Vagina (tissue), 2 donors: ENCODE measurements at regions not wholly inside any gene's neighbourhood (a gene's known extent, or its start where the extent isn't known, plus 50 kb on each side); places are given as distances from the start of the nearest gene placed in this dataset.

Source experiments
- DNase-seq, 2 donors: peaks; one replicate each; pipeline ENCODE4 v3.0.0-alpha.2; 2017; ENCODE audit errors: extremely low spot score in 2 of 2
- H3K27ac ChIP-seq: fragments of 200-600 bp; sonication (generic); one replicate; pipeline ENCODE4 v1.5.1; 2019
- H3K27me3 ChIP-seq: fragments of 200-600 bp; sonication (generic); one replicate; pipeline ENCODE4 v1.5.1; 2019
- H3K36me3 ChIP-seq, 2 donors: fragments of 200-600 bp; sonication (generic); one replicate each; pipeline ENCODE4 v1.5.1; 2017 to 2019
- H3K4me1 ChIP-seq: fragments of 200-600 bp; sonication (generic); one replicate; pipeline ENCODE4 v1.5.1; 2019
- H3K4me3 ChIP-seq, 2 donors: fragments of 200-600 bp; sonication (generic); 1 replicate in 1 of 2; 2 replicates in 1 of 2; pipeline ENCODE4 v1.5.1; 2016 to 2019
- H3K9me3 ChIP-seq: fragments of 200-600 bp; sonication (generic); one replicate; pipeline ENCODE4 v1.5.1; 2019
- POLR2A ChIP-seq, 2 donors: fragments of 450-650 bp; IDR thresholded peaks; one replicate each; pipeline ENCODE4 v1.6.1; 2017; ENCODE audit warnings: antibody characterized with exemption in 2 of 2, mild to moderate bottlenecking in 2 of 2, moderate library complexity in 2 of 2
- POLR2AphosphoS5 ChIP-seq, 2 donors: sonication (generic); formaldehyde crosslinking; IDR thresholded peaks; one replicate each; pipeline ENCODE4 v1.9.0; 2017; ENCODE audit warnings: antibody characterized with exemption in 2 of 2, mild to moderate bottlenecking in 2 of 2, low read depth in 1 of 2; ENCODE audit not compliant: insufficient read depth in 1 of 2
- intact Hi-C: fragments of 100-400 bp; cut with DNase I; formaldehyde crosslinking; loops from one replicate; pipeline ENCODE4 v1.15.1; 2023
- TF ChIP-seq, protein P1 (sequence below), 3 experiments: fragments of 450-650 bp in 2 of 3; fragments of 200-600 bp in 1 of 3; sonication (generic) in 1 of 3; IDR thresholded peaks; one replicate each; pipeline ENCODE4 v1.5.1; 2017 to 2019; ENCODE audit warnings: antibody characterized with exemption in 3 of 3, mild to moderate bottlenecking in 2 of 3, moderate library complexity in 2 of 3

DNA sequence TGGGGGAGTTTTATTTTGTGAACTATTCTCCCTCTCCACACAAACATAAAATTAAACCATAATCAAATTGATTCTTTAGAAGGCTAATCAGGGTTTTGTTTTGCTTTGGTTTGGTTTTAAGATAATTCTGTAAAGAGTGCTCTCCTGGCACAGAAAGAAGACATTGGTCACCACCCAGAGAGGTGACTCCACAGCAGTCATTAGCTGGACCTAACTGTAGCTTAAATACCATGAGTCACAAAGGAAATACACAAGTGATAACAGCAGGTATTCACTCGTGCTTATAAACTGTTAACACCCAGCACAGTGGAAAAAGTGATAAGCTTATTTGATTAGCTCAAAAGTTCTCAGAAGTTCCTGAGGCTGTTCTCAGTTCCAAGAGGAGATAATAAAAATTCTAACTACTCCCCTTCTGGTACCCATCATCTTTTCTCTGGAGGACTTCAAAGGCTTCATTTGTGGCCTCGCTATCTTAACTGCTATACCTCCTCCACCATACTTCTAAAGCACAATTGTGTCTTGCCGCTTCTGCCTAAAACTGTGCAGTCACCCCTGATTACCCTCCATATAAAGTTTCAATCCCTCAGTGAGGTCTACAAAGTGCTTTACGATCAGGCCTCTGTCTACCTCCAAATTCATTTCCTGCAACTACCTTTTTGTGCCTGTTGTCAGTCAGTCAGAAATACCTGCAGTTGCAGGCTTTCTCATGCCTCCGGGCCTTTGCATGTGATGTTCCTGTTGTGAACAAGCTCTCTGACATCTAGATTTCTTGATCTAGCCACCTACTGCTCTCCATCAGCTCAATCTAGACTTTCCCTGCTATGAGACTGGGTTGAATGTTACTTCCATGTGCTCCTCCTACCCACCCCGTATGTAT, 201.1 kb downstream of the SAMD5 start:
- H3K27me3 ChIP-seq = no peaks in the 10 kb centered on the region
- intact Hi-C loops = no loop called here
- DNase-seq = no peak
- no peaks in the 10 kb centered on the region for H3K4me1 ChIP-seq
- TF ChIP-seq, protein P1, sequence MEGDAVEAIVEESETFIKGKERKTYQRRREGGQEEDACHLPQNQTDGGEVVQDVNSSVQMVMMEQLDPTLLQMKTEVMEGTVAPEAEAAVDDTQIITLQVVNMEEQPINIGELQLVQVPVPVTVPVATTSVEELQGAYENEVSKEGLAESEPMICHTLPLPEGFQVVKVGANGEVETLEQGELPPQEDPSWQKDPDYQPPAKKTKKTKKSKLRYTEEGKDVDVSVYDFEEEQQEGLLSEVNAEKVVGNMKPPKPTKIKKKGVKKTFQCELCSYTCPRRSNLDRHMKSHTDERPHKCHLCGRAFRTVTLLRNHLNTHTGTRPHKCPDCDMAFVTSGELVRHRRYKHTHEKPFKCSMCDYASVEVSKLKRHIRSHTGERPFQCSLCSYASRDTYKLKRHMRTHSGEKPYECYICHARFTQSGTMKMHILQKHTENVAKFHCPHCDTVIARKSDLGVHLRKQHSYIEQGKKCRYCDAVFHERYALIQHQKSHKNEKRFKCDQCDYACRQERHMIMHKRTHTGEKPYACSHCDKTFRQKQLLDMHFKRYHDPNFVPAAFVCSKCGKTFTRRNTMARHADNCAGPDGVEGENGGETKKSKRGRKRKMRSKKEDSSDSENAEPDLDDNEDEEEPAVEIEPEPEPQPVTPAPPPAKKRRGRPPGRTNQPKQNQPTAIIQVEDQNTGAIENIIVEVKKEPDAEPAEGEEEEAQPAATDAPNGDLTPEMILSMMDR (IDR thresholded peaks at IDR 0.05) = no peak
- TF ChIP-seq POLR2AphosphoS5 (IDR thresholded peaks at IDR 0.05; ENCODE audit: insufficient read depth in 1 of 2, low read depth in 1 of 2) = no peak
- no peak for TF ChIP-seq POLR2A (IDR thresholded peaks at IDR 0.05)
- H3K27ac ChIP-seq = no peak overlapping the region
- H3K9me3 ChIP-seq = no peaks in the 10 kb centered on the region
- no peaks in the 10 kb centered on the region for H3K36me3 ChIP-seq
- H3K4me3 ChIP-seq = no peak overlapping the region

DNA sequence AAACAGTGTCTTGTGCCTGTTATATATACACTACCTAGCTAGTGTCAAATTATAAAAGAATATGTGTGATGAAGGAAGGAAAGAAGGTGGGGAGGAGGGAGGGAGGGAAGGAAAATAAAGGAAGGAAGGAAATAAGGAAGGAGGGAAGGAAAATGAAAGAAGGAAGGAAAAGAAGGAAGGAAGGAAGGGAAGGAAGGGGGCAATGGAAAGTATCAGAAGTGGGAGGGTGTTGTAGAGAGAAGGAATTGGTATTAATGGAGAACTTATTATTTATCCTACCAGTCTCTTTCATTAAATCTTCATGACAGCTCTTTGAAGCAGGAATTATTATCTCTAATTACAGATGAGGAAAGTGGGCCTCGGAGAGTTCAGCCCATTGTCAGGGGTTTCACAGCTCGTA, 202.4 kb downstream of the SAMD5 start:
- TF ChIP-seq POLR2A (IDR thresholded peaks at IDR 0.05) (no peak), POLR2AphosphoS5 (IDR thresholded peaks at IDR 0.05; ENCODE audit: insufficient read depth in 1 of 2, low read depth in 1 of 2) (no peak)
- TF ChIP-seq, protein P1 (IDR thresholded peaks at IDR 0.05) = no peak
- no peaks in the 10 kb centered on the region for H3K36me3 ChIP-seq
- H3K4me3 ChIP-seq = no peak overlapping the region
- intact Hi-C loops = no loop called here
- no peak for DNase-seq
- H3K4me1 ChIP-seq = no peaks in the 10 kb centered on the region
- no peaks in the 10 kb centered on the region for H3K9me3 ChIP-seq
- no peak overlapping the region for H3K27ac ChIP-seq
- H3K27me3 ChIP-seq = no peaks in the 10 kb centered on the region

DNA sequence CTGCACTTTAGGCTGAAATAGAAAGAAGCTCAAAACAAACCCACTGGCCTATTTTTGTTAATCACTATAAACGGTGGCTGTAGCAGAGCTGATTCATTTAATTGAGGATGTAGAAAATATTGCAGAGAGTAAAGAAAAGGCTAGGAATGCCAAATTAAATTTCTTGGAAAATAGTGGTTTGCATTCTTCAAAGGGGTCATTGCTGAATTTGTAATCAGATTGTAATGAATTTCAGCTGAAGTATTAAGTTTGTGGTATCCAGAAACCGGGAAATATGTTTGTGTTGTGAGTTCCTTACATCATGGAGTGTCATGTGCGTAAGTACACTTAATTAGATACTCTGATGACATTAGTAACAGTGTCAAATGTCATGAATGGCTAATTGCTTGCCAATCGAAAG, 203.0 kb downstream of the SAMD5 start:
- Histone ChIP-seq H3K4me1 (no peaks in the 10 kb centered on the region), H3K4me3 (no peak overlapping the region), H3K36me3 (no peaks in the 10 kb centered on the region), H3K27me3 (no peaks in the 10 kb centered on the region), H3K27ac (no peak overlapping the region), H3K9me3 (no peaks in the 10 kb centered on the region)
- intact Hi-C loops = no loop called here
- no peak for DNase-seq
- TF ChIP-seq, protein P1 (IDR thresholded peaks at IDR 0.05) = no peak
- no peak for TF ChIP-seq POLR2AphosphoS5 (IDR thresholded peaks at IDR 0.05; ENCODE audit: insufficient read depth in 1 of 2, low read depth in 1 of 2)
- no peak for TF ChIP-seq POLR2A (IDR thresholded peaks at IDR 0.05)

DNA sequence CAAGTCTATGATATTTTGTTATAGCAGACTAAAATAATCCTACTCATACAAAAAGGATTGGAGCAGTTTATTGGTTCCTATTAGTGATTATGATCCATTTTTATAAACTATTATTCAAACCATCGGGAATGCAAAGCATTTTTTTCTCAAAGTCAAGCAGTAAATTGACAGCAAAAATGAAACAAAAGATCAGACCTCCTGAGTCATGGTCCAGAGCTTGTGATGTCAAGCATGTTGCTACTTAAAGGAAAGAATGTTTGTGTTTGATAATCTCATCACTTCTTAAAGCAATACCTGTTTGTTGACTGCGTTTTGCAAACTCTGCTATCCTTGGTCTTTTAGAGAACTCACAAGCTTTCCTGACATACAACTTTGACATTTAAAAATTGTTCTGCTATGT, 204.4 kb downstream of the SAMD5 start:
- Histone ChIP-seq H3K27ac (no peak overlapping the region), H3K27me3 (no peaks in the 10 kb centered on the region), H3K36me3 (no peaks in the 10 kb centered on the region), H3K9me3 (no peaks in the 10 kb centered on the region), H3K4me1 (no peaks in the 10 kb centered on the region), H3K4me3 (no peak overlapping the region)
- DNase-seq = no peak
- TF ChIP-seq, protein P1 (IDR thresholded peaks at IDR 0.05) = no peak
- TF ChIP-seq POLR2A (IDR thresholded peaks at IDR 0.05) (no peak), POLR2AphosphoS5 (IDR thresholded peaks at IDR 0.05; ENCODE audit: insufficient read depth in 1 of 2, low read depth in 1 of 2) (no peak)
- intact Hi-C loops = no loop called here

DNA sequence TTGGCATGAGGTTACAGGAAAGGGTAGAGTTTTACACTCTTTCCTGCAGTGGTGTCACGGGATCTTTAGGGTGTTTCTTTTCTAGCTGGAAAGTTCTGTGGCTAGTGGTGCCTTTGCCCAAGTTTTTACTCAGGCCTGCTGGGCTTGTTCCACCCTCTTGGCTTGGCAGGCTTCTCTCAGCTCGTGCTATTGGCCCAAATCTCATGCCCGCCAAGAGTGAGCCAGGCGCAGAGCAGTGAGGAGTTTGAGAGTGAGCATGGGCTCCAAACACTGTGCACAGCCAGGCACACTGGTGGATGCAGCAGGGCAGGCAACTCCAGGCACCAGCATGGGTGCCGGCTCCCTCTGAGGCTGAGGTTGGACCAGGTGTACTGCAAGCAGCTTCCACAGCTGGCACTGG, 206.5 kb downstream of the SAMD5 start:
- H3K4me1 ChIP-seq = no peaks in the 10 kb centered on the region
- H3K36me3 ChIP-seq = no peaks in the 10 kb centered on the region
- no peak for DNase-seq
- no peak overlapping the region for H3K27ac ChIP-seq
- H3K27me3 ChIP-seq = no peaks in the 10 kb centered on the region
- intact Hi-C loops = no loop called here
- H3K9me3 ChIP-seq = no peaks in the 10 kb centered on the region
- TF ChIP-seq, protein P1 (IDR thresholded peaks at IDR 0.05) = no peak
- TF ChIP-seq POLR2AphosphoS5 (IDR thresholded peaks at IDR 0.05; ENCODE audit: insufficient read depth in 1 of 2, low read depth in 1 of 2) = no peak
- no peak for TF ChIP-seq POLR2A (IDR thresholded peaks at IDR 0.05)
- H3K4me3 ChIP-seq = no peak overlapping the region
